Retinal pigment epithelial cell (primary cell): ENCODE measurements at regions not wholly inside any gene's neighbourhood (a gene's known extent, or its start where the extent isn't known, plus 50 kb on each side); places are given as distances from the start of the nearest gene placed in this dataset.
"Not testable (repeated sequence)": the region's sequence is repeated elsewhere in the genome, so short reads cannot be mapped to it uniquely, and the experiment has no call there.

Experiments
- DNase-seq: peaks from one replicate; pipeline ENCODE4 v3.0.0-alpha.2; 2010; ENCODE audit warnings: low read depth
- H3K4me3 ChIP-seq: 2 replicates; pipeline ENCODE4 v1.5.1; 2011; ENCODE audit warnings: mild to moderate bottlenecking, low read length, control low read depth, moderate library complexity
- CTCF ChIP-seq: conservative IDR thresholded peaks from 2 replicates; pipeline ENCODE4 v1.5.1; 2011; ENCODE audit warnings: low read depth, low read length, control low read depth, inconsistent platforms

- TF ChIP-seq CTCF, result no peak
- DNase-seq, result no peak
- no peak overlapping the region for H3K4me3 ChIP-seq
These were observed 518.8 kb upstream of the SOX9 start for GRCh38 chr17:71601894-71602504.

- no peak for DNase-seq
- no peak overlapping the region for H3K4me3 ChIP-seq
- TF ChIP-seq CTCF, result no peak
These were observed 506.8 kb upstream of the SOX9 start for GRCh38 chr17:71613996-71614395.

GRCh38 chr17:71615820-71616219, 505.0 kb upstream of the SOX9 start:
- DNase-seq, result no peak
- H3K4me3 ChIP-seq, result no peak overlapping the region
- no peak for TF ChIP-seq CTCF

GRCh38 chr17:71617767-71618166, 503.1 kb upstream of the SOX9 start:
- DNase-seq, H3K4me3 ChIP-seq: not testable (repeated sequence)

GRCh38 chr17:71625330-71625729, 495.5 kb upstream of the SOX9 start:
- TF ChIP-seq CTCF, result no peak
- H3K4me3 ChIP-seq, result no peak overlapping the region
- no peak for DNase-seq

- no peak for DNase-seq
- TF ChIP-seq CTCF, result no peak
- H3K4me3 ChIP-seq, result no peak overlapping the region
These were observed 492.5 kb upstream of the SOX9 start for GRCh38 chr17:71628306-71628705.

- no peak for DNase-seq
- no peak overlapping the region for H3K4me3 ChIP-seq
These were observed 489.3 kb upstream of the SOX9 start for GRCh38 chr17:71631483-71631882.

More at GRCh38 chr17:71631483-71631882, 489.3 kb upstream of the SOX9 start:
- no peak for TF ChIP-seq CTCF
